ENCODE measurements at regions not wholly inside any gene's neighbourhood (a gene's known extent, or its start where the extent isn't known, plus 50 kb on each side); places are given as distances from the start of the nearest gene placed in this dataset.
A peak's percentile ranks its signal among the peaks of the same experiment; 100 is the strongest.

DNA sequence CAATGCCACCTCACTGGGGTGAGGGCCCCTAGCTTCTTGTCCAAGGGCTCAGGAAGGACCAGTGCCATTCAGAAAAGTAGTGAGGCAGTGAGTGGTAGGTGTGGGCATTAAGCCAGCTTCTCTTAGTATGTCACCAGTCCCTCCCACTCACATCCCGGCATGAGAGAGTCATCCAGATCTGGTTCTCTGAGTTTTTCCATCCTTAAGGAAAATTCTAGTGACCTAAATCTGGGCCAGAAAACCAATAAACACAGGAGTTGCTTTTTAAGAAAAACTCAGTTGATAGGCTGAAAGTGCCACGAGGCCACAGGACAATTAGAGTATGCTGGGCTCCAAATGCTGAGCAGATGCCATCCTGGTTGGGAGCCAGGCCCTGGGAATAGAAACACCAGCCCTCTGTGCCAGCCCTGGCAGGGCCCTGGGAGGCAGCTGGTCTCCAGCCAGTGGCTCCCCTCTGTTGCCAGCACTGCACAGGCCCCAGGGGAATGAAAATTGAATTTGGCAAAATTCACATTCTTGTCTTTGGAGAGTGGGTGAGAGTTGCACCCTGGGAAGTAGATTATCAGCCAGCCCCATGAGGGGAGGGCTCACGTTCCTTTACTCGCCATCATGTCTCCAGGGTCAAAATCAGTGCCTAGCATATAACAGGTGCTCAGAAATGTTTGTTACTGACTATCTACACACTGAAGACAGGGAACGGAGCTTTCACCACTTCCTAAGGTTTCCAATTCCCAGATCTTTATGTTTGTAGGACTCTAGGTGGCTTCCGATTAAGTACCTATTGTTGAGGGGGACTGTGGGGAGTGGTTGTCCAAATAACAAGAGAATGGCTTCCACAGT, 52.8 kb downstream of the FAM43A start:
- DNase-seq (ENCODE audit: low read depth, low spot score): peak; percentile 68

DNA sequence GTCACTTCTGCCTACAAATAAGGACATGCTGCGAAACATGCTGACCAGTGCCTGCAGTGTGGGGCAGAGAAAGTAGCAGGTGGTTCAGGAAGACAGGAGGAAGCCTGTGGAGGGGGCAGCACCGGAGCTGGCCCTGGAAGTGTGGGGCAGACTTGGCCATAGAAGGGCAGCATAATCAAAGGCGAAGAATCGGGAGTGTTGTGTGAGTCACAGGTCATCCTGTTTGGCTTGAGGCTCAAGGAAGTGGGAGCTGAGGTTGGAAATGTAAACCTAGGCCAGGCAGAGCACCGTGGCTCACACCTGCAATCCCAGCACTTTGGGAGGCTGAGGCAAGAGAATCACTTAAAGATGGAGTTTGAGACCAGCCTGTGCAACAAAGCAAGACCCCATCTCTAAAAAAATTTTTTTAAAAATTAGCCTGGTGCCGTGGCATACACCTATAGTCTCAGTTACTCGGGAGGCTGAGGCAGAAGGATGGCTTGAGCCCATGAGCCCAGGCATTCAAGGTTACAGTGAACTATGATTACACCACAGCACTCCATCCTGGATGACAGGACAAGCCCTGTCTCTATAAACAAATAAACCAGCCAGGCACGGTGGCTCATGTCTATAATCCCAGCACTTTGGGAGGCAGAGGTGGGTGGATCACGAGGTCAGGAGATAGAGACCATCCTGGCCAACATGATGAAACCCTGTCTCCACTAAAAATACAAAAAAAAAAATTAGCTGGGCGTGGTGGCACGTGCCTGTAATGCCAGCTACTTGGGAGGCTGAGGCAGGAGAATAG, 54.0 kb downstream of the FAM43A start:
- DNase-seq (ENCODE audit: low read depth, low spot score): no peak

DNA sequence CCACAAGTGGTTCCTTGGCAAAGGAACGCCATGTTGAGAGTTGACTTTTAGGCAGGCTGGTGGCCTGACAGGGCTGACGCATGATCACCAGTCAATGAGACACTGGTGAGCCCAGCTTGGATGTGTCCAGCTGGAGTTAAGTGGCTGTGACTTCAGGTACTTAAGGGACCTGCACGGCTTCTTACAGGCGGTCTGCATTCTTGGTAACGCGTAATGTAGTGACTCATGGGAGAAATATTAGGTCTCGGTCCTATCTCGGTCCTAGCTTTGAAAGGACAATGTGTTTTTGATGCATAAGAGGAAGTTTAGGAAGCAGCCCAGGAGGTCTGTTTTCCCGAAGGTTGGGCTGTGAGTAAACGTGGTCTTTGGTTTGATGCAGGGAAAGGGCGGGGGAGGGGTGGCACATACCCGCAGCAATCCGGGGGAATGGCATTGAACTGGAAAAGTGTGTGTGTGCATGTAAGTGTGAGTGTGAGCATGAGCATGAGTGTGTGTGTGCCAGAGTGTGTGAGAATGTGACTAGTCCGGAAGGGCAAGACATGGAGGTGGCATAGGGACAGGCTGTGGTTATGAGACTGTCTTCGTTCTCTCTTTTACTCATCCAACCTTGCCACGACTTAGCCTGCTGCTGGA, 55.3 kb downstream of the FAM43A start:
- peak; percentile 86 for DNase-seq (ENCODE audit: low read depth, low spot score)

GRCh38 chr3:194741916-194742315, 56.2 kb downstream of the FAM43A start:
- DNase-seq (ENCODE audit: low read depth, low spot score): no peak

DNA sequence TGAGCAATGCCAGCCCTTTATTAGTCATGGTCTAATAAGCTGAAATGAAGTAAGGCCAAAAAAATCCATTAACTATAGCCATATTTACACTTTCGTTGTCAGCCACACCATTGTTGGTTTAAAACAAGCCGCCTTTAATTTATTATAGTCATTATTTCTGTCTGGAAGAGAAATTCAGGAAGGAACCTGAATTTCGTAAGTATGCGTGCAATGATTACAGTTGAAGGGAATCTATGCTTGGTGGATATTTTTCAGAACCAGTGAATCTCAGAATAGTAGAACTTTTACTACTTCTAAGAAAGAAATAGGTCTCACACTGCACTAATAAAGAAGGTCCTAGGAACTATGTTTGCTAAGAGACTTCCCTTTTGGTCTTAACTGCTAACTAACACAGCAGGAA, 59.1 kb downstream of the FAM43A start:
- DNase-seq (ENCODE audit: low read depth, low spot score): no peak

DNA sequence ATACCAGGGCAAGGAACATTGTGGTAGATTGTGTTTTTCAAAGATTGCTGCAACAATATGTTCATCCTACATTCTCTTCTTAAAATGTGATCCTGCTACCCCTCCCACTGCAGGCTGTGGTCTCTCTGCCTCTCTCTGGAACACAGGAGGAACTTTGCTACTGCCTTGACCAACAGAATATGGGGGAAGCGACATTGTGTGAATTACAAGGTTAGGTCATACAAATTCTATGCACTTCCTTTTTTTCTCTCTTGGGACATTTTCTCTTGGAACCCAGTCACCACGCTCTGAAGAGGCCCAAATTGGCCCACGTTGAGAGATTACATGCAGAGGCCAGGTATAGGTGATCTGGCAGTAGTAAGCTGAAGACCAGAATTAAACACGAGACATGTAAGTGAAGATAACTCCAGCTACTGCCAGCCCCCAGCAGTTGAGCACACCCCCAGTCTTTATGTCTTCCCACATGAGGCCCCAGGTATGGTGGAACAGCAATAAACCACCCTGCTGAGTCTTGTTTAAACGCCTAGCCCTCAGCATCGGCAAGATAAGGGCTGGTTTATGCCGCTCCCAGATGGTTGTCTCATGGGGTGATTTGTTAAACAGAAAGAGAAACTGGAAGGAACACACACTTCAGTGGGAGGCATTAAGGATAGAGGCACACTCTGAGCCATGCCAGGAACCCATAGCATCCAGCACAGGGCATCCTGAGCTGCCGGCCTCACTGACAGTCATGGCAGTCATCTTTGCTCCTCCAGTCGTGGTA, 59.9 kb downstream of the FAM43A start:
- no peak for DNase-seq (ENCODE audit: low read depth, low spot score)

- DNase-seq (ENCODE audit: low read depth, low spot score): no peak
Observed at GRCh38 chr3:194748225-194748624, 62.5 kb downstream of the FAM43A start.

- DNase-seq (ENCODE audit: low read depth, low spot score): no peak
Observed at GRCh38 chr3:194749631-194750490, 64.2 kb downstream of the FAM43A start.

DNA sequence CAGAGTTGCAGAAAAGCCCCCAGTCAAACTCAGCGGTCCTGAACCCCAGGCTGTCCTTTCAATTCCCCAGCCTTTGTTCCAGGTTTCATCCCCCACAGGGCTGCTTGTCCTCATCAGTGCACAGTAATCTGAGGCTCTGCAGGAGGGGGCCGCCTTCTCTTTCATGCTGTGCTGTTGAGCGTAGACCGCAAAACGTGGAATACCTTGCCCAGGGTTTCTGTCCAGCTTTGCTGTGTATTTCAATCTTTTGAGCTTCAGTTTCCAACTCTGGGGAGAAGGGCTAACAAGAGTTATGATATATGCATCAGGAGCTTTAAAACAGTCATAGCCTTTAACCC, 64.8 kb downstream of the FAM43A start:
- peak; percentile 44 for DNase-seq (ENCODE audit: low read depth, low spot score)

GRCh38 chr3:194755671-194756459, 70.2 kb downstream of the FAM43A start:
- no peak for DNase-seq (ENCODE audit: low read depth, low spot score)

- no peak for DNase-seq (ENCODE audit: low read depth, low spot score)
Observed at GRCh38 chr3:194756460-194756779, 70.7 kb downstream of the FAM43A start.

DNA sequence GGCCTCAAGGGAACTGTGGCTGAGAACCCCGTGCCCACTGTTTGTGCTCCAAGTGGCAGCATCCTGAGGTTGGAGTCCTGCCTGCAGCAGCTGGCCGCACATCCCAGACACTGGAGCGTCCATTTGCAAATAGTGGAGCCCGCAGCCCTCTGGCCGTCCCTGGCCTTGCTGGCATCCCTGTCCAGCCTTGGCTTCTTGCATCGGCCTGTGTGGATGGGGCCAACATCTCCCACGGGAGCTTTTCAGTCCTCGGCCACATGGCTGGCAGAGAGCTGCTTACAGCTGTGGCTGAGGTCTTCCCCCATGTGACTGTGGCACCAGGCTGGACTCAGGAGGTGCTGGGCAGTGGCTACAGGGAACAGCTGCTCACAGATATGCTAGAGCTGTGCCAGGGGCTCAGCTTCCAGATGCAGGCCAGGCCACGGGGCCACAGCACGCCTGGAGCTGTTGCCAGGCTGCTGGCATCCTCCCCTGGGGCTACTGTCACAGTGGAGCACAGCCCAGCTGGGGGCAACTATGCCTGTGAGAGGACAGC, 71.2 kb downstream of the FAM43A start:
- DNase-seq (ENCODE audit: low read depth, low spot score): no peak

GRCh38 chr3:194757647-194758061, 72.0 kb downstream of the FAM43A start:
- DNase-seq (ENCODE audit: low read depth, low spot score): no peak

DNA sequence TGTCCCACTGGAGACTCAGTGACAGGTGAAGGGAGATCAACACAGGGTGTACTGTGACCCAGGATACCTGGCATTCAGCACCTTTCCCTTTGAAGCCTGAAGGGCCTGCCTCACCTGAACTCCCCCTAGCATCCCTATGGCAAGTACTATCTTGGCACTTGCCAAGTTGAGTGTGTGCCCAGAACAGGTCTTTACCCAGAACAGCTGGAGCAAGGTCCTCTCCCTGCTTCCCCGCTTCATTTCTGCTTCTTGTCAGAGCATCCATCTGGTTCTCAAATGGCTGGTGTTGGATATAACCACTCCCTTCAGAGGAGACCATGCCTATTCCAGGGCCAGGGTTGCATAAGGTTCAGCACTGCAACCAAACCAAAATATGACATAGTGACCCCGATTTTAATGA, 73.0 kb downstream of the FAM43A start:
- DNase-seq (ENCODE audit: low read depth, low spot score): no peak

GRCh38 chr3:194760494-194761137, 74.9 kb downstream of the FAM43A start:
- DNase-seq (ENCODE audit: low read depth, low spot score): no peak

DNA sequence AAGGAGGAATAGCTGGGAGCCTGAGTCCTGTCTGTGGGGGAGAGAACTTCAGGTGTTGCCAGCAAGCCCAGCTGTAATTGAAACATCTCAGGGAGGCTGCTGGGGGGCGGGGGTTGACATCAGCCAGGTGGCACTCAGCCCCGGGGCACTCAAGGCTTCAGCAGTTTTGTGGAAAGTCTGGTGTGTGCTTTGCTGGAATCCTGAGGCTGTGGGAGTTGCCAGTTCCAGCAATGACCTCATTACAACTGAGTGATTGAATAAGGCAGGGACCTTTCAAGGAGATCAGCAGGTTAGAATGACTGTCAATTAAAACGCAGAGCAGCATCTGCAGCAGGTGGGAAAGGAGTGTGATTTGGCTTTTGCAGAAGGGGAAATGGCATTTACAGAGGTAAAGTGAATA, 75.7 kb downstream of the FAM43A start:
- peak; percentile 51 for DNase-seq (ENCODE audit: low read depth, low spot score)

GRCh38 chr3:194766845-194767244, 81.2 kb downstream of the FAM43A start:
- DNase-seq (ENCODE audit: low read depth, low spot score): no peak

GRCh38 chr3:194767446-194768207, 81.9 kb downstream of the FAM43A start:
- DNase-seq (ENCODE audit: low read depth, low spot score): no peak

GRCh38 chr3:194768586-194768985, 82.9 kb downstream of the FAM43A start:
- no peak for DNase-seq (ENCODE audit: low read depth, low spot score)

All from astrocyte of the hippocampus (primary cell).